HCT116 (cell line): ENCODE measurements at regions not wholly inside any gene's neighbourhood (a gene's known extent, or its start where the extent isn't known, plus 50 kb on each side); places are given as distances from the start of the nearest gene placed in this dataset.

ENCODE experiments used
- ATAC-seq: fragments of 200-7000 bp; cut with Tn5 transposase; 2 replicates; pipeline ENCODE4 v1.9.1; 2020; ENCODE audit warnings: mild to moderate bottlenecking, moderate library complexity
- BruUV-seq: library from RNA; stranded (reverse); fragments of 400-500 nt; replicated peaks from 2 replicates; lab custom pipeline; 2021; lab: Mats Ljungman, UMichigan
- CTCF ChIA-PET: fragments of 300-600 bp; sonication (Branson Sonifier 250); formaldehyde crosslinking; loops from one replicate; lab custom pipeline; 2021; ENCODE audit warnings: antibody characterized with exemption; lab: Charles Lee
- POLR2A ChIA-PET: fragments of 300-600, 350-600 bp; sonication (Branson Sonifier 250); formaldehyde crosslinking; loops from one replicate; lab custom pipeline; 2021; ENCODE audit warnings: antibody characterized with exemption; lab: Charles Lee
- RAD21 ChIA-PET, 2 experiments: fragments of 300-600 bp; sonication (Branson Sonifier 250); formaldehyde crosslinking; loops; one replicate each; lab custom pipeline; 2023; ENCODE audit warnings: low total read pairs in 2 of 2; ENCODE audit not compliant: uncharacterized antibody in 2 of 2, unreplicated experiment in 2 of 2, low non-redundant PET in 1 of 2; lab: Charles Lee
- DNase-seq: peaks from one replicate; pipeline ENCODE4 v3.0.0-alpha.2; 2010; ENCODE audit warnings: low read depth, low spot score
- H2AFZ ChIP-seq: fragments of 200-600 bp; shearing (Covaris generic), sonication (generic); 2 replicates; pipeline ENCODE4 v1.6.1; 2017; ENCODE audit warnings: low read depth, mixed run types, mixed read lengths, antibody characterized with exemption, low read length; ENCODE audit not compliant: poor library complexity, severe bottlenecking
- H3K27ac ChIP-seq: 2 replicates; pipeline ENCODE4 v1.5.1; 2012; ENCODE audit warnings: low read depth, low read length
- H3K27me3 ChIP-seq: fragments of 200-600 bp; sonication (generic); 2 replicates; pipeline ENCODE4 v1.6.1; 2016; ENCODE audit warnings: mixed run types, low read length, mixed read lengths; ENCODE audit not compliant: insufficient read depth
- H3K36me3 ChIP-seq, 2 experiments: fragments of 200-500 bp in 1 of 2; fragments of 200-600 bp in 1 of 2; sonication (Bioruptor generic) in 1 of 2; sonication (generic) in 1 of 2; 2 replicates each; pipeline versions ENCODE4 v1.5.1 to v1.6.1; 2014 to 2016; ENCODE audit warnings: low read length in 2 of 2, inconsistent platforms in 1 of 2, mixed read lengths in 1 of 2, mixed run types in 1 of 2; ENCODE audit not compliant: insufficient read depth in 2 of 2, control insufficient read depth in 1 of 2
- H3K4me1 ChIP-seq, 2 experiments: fragments of 200-600 bp in 1 of 2; sonication (generic) in 1 of 2; 2 replicates each; pipeline versions ENCODE4 v1.5.1 to v1.6.1; 2012 to 2017; ENCODE audit warnings: low read length in 2 of 2, inconsistent platforms in 1 of 2, mild to moderate bottlenecking in 1 of 2, mixed read lengths in 1 of 2, mixed run types in 1 of 2, moderate library complexity in 1 of 2; ENCODE audit not compliant: insufficient read depth in 2 of 2, control insufficient read depth in 1 of 2
- H3K4me2 ChIP-seq: fragments of 200-600 bp; sonication (generic); 2 replicates; pipeline ENCODE4 v1.6.1; 2017; ENCODE audit warnings: mixed run types, low read length, mixed read lengths
- H3K4me3 ChIP-seq, 2 experiments: fragments of 200-600 bp in 1 of 2; sonication (generic) in 1 of 2; replicated peaks in 1 of 2; 2 replicates each; pipeline ENCODE4 v1.5.1; 2011 to 2016; ENCODE audit warnings: low read length in 2 of 2, control low read depth in 1 of 2, low read depth in 1 of 2, mild to moderate bottlenecking in 1 of 2, mixed read lengths in 1 of 2, mixed run types in 1 of 2
- H3K79me2 ChIP-seq: fragments of 200-600 bp; sonication (generic); 2 replicates; pipeline ENCODE4 v1.6.1; 2017; ENCODE audit warnings: mild to moderate bottlenecking, mixed run types, low read length, moderate library complexity, mixed read lengths; ENCODE audit not compliant: insufficient read depth
- H3K9ac ChIP-seq: fragments of 200-600 bp; sonication (generic); 2 replicates; pipeline ENCODE4 v1.6.1; 2016; ENCODE audit warnings: low read length, mixed read lengths
- H3K9me2 ChIP-seq: fragments of 200-600 bp; sonication (generic), shearing (Covaris generic); 2 replicates; pipeline ENCODE4 v1.6.1; 2017; ENCODE audit warnings: mixed run types, mild to moderate bottlenecking, moderate library complexity; ENCODE audit not compliant: insufficient read depth
- H3K9me3 ChIP-seq, 2 experiments: fragments of 200-500 bp in 1 of 2; fragments of 200-600 bp in 1 of 2; sonication (Bioruptor generic) in 1 of 2; sonication (generic) in 1 of 2; 2 replicates each; pipeline ENCODE4 v1.6.1; 2014 to 2017; ENCODE audit warnings: low read length in 2 of 2, mixed read lengths in 2 of 2, inconsistent platforms in 1 of 2, low read depth in 1 of 2, mild to moderate bottlenecking in 1 of 2, mixed run types in 1 of 2, moderate library complexity in 1 of 2; ENCODE audit not compliant: control insufficient read depth in 1 of 2, insufficient read depth in 1 of 2
- H4K20me1 ChIP-seq: fragments of 200-600 bp; sonication (generic), shearing (Covaris generic); 2 replicates; pipeline ENCODE4 v1.6.1; 2017; ENCODE audit warnings: mixed run types, mild to moderate bottlenecking, moderate library complexity; ENCODE audit not compliant: insufficient read depth
- CEBPB ChIP-seq: IDR thresholded peaks from 2 replicates; pipeline ENCODE4 v1.6.1; 2012; ENCODE audit warnings: low read depth
- CTCF ChIP-seq, 3 experiments: fragments of 200-600 bp in 1 of 3; sonication (generic) in 1 of 3; IDR thresholded peaks in 2 of 3; conservative IDR thresholded peaks in 1 of 3; 2 replicates each; pipeline ENCODE4 v1.5.1; 2012 to 2017; ENCODE audit warnings: low read depth in 2 of 3, low read length in 2 of 3, antibody characterized with exemption in 1 of 3, borderline replicate concordance in 1 of 3, control low read depth in 1 of 3, mild to moderate bottlenecking in 1 of 3, mixed read lengths in 1 of 3, mixed run types in 1 of 3, moderate library complexity in 1 of 3; ENCODE audit not compliant: insufficient read depth in 1 of 3
- EGR1 ChIP-seq: IDR thresholded peaks from 2 replicates; pipeline ENCODE4 v1.6.1; 2012; ENCODE audit warnings: low read depth
- ELF1 ChIP-seq: IDR thresholded peaks from 2 replicates; pipeline ENCODE4 v1.6.1; 2012; ENCODE audit warnings: low read depth, borderline replicate concordance
- FOSL1 ChIP-seq: IDR thresholded peaks from 2 replicates; pipeline ENCODE4 v1.6.1; 2012; ENCODE audit warnings: low read depth
- JUND ChIP-seq: IDR thresholded peaks from 2 replicates; pipeline ENCODE4 v1.6.1; 2012
- TCF7L2 ChIP-seq: IDR thresholded peaks from 2 replicates; pipeline ENCODE4 v1.7.0; 2011; ENCODE audit warnings: borderline replicate concordance, inconsistent platforms; ENCODE audit not compliant: insufficient read depth, insufficient read length; ENCODE audit errors: extremely low read depth
- YY1 ChIP-seq: IDR thresholded peaks from 2 replicates; pipeline ENCODE4 v1.6.1; 2011; ENCODE audit warnings: low read length, low read depth, moderate library complexity, mild to moderate bottlenecking; ENCODE audit not compliant: insufficient replicate concordance; ENCODE audit errors: extremely low read depth
- intact Hi-C: fragments of 100-400 bp; cut with micrococcal nuclease; formaldehyde crosslinking; loops from 2 replicates; pipeline ENCODE4 v1.10.0; 2022

GRCh38 chr10:123516291-123516690 lies 149.9 kb upstream of the GPR26 start:
- Histone ChIP-seq H3K9me3 (no peaks in the 10 kb centered on the region), H3K4me3 (no peak overlapping the region), H3K9me2 (no peaks in the 10 kb centered on the region), H3K79me2 (no peaks in the 10 kb centered on the region), H3K27me3 (peaks cover 20% of the 10 kb centered on the region; the same call in 1 of the 2 replicates), H3K27ac (no peak overlapping the region), H3K9ac (no peak overlapping the region), H3K4me1 (no peaks in the 10 kb centered on the region), H4K20me1 (no peaks in the 10 kb centered on the region), H3K4me2 (no peak overlapping the region), H3K36me3 (no peaks in the 10 kb centered on the region), H2AFZ (no peak overlapping the region)
- intact Hi-C loops = no loop called here
- BruUV-seq = no TSS peak
- ATAC-seq = no peak
- DNase-seq = no peak
- no peak for TF ChIP-seq ELF1
- ChIA-PET POLR2A (no interaction called here), CTCF (no interaction called here), RAD21 (no interaction called here)

- H2AFZ ChIP-seq = no peak overlapping the region
- H3K27ac ChIP-seq = no peak overlapping the region
- ATAC-seq (peak; percentile 37; the same call in 1 of the 2 replicates), DNase-seq (no peak)
- no peaks in the 10 kb centered on the region for H4K20me1 ChIP-seq
- H3K4me3 ChIP-seq = no peak overlapping the region
- no peak overlapping the region for H3K9ac ChIP-seq
- H3K79me2 ChIP-seq = no peaks in the 10 kb centered on the region
- no peaks in the 10 kb centered on the region for H3K4me1 ChIP-seq
- no peaks in the 10 kb centered on the region for H3K9me2 ChIP-seq
- no peaks in the 10 kb centered on the region for H3K36me3 ChIP-seq
- ChIA-PET CTCF (no interaction called here), POLR2A (no interaction called here), RAD21 (no interaction called here)
- intact Hi-C loops = no loop called here
- BruUV-seq = no TSS peak
- TF ChIP-seq CEBPB (no peak), JUND (no peak), YY1 (no peak), EGR1 (no peak), CTCF (IDR thresholded peaks at IDR 0.05 in 2 of 3, conservative IDR thresholded peaks at IDR 0.05 in 1 of 3; ENCODE audit: borderline replicate concordance in 1 of 3, insufficient read depth in 1 of 3, low read depth in 2 of 3, low read length in 2 of 3) (no peak), TCF7L2 (peak; percentile 11), FOSL1 (no peak)
- H3K4me2 ChIP-seq = no peak overlapping the region
- H3K9me3 ChIP-seq = no peaks in the 10 kb centered on the region
- peaks cover 20% of the 10 kb centered on the region; the same call in 1 of the 2 replicates for H3K27me3 ChIP-seq
Measured at GRCh38 chr10:123517426-123517825, 148.7 kb upstream of the GPR26 start.
